Umbilical cord (tissue), 1 donor: ENCODE measurements at regions not wholly inside any gene's neighbourhood (a gene's known extent, or its start where the extent isn't known, plus 50 kb on each side); places are given as distances from the start of the nearest gene placed in this dataset.
A peak's percentile ranks its signal among the peaks of the same experiment; 100 is the strongest.

ENCODE experiments used
- DNase-seq: peaks from one replicate; pipeline ENCODE4 v3.0.0-alpha.2; 2015; ENCODE audit warnings: low spot score

DNA sequence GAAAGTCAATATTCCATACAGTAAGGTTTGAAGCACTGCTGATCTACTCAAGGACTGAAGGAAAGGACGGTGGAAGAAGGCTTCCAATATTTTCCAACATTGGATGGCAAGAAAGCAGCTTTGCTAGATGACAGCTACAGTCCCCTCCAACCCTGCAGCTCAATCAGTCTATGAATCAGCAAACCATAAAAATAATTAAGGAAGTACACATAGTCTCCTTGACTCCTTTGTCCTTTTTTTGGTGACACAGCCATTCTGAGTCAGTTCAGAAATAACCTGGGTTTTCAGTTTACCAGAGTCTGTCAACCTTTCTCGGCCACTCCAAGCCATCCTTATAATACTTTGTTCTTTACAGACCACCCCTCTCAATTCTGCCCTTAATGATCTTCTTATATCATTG lies 232.5 kb downstream of the IBTK start:
- DNase-seq: no peak

DNA sequence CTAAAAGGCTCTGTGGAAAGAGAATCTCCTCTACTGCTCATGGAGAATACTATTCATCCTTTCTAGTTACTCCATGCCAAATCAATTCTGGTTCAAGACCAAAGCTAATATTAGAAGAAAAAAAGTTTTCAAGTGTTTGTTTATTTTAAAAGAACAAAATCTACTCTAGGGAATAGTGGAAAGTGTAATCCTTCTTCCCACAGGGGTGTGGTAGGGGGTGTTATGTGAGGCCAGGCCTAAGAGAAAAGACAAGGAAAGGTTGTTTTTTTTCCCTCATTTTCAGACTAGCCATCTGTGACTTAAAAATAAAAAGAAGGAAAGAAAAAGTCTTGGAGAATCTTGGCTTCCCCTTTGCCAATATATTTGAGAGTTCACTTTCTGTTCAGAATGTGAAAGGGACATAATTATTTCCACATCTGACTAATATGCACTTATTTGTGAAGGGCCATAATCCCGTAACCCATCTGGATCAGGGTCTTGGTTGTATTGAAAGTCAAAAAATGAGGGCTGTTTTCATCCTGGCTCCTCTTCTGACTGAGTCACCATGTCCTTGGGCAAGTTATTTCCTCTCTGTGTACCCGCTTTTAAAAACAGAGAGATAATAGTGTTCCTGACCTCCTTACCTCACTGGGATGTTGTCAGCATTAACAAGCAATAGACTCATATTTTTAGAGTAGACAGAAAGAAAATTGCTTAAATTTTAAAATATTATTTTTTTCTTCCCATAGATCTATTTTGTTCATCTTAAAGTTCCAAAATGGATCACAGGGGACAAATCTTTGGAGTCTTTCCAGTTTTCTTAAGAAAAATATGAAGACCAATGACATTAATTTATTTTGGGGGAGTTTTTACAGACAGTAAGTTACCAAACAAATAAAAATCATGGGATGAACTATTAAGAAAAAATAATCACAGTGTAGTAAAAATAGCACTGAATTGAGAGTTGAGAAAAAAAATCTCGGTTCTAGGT lies 233.7 kb downstream of the IBTK start:
- DNase-seq: no peak

DNA sequence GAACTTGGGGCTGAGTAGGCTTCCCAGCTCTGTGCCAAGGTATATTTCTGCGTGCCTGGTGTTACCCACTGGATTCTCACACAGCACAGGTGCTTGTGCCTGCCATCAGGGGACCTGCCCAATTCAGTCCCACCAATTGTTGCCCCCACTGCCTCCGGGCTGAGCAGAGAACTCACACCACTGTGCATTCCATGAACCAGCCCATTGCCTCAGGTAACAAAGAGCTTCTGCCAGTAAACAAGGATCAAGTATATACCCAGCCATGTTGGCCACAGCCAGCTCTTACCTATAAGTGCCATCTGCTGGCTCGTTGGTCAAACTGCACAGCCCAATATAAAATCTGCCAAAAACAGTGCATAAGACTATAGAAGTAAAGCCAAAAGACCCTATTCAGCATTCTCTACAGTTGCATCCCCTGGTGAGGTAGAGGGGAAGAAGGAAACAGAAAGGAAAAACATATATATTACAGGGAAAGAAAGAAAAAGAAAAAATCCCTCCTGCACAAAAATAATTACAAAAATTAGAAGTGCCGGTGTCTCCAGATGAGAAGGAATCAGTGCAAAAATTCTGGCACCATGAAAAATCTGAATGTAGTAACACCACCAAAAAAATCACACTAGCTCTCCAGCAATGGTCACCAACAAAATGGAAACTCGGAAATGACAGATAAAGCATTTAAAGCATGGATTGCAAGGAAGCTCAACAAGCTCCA lies 241.4 kb downstream of the IBTK start:
- no peak for DNase-seq

DNA sequence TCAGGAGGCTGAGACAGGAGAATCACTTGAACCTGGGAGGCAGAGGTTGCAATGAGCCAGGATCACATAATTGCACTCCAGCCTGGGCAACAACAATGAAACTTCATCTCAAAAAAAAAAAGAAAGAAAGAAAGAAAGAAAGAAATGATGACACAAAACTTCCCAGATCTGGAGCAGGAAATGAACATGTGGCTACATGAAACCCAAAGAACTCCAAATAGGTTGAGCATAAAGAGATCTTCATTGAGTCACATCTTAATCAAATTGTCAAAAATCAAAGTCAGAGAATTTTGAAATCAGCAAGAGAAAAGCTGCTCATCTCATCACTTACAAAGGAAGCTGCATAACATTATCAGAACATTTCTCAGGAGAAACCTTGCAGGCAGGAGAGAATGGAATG lies 247.0 kb downstream of the IBTK start:
- no peak for DNase-seq

DNA sequence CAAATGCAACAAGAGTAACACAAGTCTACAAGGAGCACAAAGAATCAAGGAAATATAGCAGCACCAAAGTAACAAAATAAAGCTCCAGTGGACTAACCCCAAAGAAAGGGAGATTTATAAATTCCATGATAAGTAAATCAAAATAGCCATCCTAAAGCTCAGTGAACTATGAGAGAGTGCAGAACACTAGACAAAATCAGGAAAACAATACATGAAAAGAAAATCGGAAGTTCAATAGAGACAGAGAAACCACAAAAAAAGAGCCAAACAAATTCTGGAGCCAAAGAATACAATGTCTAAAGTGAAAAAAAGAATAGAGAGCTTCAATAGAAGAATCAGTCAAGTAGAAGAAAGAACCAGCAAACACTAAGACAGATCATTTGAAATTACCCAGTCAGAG lies 247.3 kb upstream of the TENT5A start:
- DNase-seq: no peak

DNA sequence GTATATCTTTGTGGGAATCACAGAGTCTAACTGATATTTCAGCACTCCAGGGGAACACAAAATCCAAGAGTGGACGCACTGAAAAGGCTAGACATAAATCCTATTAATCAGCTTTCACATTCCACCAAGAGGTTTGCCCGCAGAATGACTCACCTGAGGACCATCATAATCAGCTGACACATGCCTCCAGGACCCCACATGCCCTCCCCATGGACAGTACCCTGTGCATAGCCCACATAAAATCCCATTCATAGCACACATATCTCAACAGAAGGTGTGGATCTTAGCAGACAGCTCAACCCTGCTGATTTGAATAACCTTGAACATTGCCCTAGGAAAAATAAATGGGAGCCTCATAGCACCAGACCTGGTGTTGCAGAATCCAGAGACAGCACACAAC lies 246.8 kb upstream of the TENT5A start:
- DNase-seq: no peak

DNA sequence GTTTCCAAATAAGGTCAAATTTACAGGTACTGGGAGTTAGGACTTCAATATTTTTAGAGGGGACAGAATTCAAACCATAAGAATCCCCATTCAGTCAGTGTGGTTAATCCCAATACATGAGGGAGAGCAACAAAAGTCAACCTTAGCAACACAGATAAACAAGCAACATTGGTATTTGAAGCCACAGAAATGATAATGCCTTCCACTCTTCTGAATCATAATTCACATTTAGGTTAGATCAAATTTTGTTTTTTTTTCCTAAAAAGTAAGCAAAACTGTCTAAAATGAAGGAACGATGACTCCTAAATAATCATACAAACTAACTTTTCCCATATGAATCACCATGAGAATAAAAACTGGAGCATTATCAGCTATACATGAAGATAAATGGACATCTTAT lies 246.0 kb upstream of the TENT5A start:
- DNase-seq: no peak

DNA sequence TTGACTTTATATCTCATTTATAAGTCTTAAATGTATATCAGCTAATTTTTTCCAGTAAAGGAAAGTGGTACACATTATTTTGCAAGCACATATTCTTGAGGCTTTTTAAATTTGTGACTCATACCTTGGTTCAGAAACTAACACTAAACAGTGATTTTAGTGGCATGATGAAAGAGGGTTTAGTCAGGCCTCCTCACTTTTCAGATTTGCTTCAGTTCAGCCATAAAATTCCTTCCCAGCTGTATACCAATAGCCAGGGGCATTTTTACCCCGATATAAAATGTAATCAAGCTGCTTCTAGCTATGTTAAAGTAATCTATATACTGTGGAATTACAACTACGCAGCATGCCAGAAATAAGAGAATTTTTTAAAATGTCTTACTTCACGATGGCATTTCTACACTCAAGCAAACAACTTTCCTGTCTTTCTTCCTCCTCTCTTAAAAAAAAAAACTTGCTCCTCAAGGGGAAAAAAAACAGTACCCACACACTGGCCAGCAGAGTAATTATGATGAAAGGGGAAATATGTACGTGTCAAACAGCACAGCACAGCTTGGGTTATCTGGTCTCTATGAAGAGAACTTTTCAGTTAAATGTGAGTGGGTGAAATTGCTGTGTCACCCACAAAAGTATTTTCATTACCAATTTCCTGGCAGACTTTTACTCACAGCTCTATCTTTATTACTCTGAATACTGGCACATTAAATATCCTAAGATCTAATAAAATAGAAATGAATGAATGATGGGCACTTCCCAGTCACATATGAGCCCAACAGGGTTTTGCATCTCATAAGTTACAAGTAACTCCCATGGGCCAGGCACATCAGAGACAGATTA lies 244.8 kb upstream of the TENT5A start:
- DNase-seq: peak; percentile 88

DNA sequence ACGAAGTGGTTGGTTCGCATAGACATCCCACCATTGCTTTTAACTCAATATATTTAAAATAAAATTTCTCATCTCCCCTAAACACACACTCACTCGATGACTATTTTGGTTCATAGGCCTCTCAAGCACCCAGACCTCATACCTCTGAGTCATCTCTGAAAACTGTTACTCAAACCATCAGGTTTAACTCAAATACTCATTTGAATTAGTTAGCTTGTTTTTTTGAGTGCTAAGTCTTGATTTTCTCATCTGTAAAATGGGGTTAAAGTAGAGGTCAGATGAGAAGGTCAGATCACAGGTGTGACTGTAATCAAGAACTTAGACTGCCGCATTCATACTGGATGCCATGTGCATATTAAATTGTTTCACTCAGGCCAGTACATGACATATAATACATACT lies 243.9 kb upstream of the TENT5A start:
- DNase-seq: no peak

DNA sequence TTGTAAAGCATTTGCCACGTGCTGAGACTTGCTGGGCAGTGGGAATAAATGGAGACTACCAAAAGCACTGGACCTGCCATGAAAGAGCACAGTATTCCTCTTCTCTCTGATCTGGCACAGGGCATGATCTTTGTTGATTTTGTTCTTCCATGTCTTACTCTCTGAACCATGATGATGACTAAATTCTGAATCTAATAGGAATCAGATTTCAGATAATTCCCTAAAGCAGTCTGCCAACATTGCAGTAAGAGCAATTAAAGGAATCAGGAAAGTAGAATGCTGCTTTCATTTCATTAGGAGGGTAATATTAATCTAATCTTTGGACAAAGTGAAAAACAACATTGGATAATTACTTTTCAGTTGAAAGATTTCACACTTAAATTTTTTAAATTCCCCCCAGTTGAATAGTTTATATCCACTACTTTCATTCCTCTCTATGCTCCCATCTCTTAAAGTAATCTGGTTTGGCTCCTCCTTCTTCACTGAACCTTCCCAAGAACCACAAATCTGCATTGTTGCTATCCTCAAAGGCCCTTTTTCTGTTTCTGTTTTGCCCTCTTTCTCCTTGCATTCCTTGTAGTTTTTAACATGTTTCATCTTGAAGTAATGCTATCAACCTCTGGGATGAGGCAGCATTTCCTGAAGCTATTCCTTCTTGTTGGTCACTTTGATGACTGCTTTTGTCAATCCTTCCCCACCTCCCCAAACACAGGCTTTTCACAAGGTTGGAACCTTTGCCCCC lies 243.2 kb upstream of the TENT5A start:
- DNase-seq: no peak

DNA sequence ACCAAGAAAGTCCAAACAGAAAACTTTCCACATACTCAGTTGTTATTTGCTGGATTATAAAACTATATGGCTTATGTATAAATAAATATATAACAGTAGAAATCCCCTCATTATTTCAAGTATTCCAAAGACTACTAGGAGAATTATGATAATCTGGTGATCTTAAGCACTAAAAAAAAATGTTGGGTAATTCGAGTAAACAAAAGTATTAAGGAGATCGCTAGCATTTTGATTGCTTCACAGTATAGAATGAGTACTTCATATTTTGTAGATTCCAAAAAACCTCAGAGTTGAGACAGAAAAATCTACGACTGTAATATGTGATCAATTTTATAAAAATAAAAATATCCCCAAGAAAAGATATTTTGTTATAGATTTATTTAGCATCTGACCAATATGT lies 236.4 kb upstream of the TENT5A start:
- DNase-seq: no peak

DNA sequence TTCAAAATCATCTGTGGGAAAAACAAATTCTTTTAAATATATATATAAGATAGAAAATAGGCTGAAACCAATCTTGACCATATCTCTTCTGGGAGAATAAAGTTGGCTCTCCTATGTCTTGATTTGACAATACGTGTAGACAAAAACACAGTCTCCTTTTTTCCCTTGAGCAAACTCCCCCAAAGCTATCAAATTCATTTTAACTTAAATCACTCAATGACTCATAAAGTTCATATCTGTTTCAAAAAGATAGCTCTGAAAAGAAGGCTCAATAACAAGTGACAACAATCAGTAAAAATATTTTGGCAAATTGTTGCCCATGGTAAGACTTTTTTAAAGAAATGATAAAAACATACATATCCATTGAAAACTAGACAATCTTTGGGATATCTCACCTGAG lies 236.0 kb upstream of the TENT5A start:
- DNase-seq: no peak

DNA sequence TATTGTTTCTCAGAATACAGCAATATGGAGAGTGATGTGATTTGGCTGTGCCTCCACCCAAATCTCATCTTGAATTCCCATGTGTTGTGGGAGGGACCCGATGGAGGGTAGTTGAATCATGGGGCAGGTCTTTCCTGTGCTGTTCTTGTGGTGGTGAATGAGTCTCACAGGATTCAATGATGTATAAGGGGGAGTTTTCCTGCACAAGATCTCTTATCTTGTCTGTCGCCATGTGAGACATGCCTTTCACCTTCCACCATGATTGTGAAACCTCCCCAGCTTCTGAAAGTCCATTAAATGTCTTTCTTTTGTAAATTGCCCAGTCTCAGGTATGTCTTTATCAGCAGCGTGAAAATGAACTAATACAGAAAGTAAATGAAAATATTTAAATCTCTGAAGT lies 234.8 kb upstream of the TENT5A start:
- DNase-seq: no peak

DNA sequence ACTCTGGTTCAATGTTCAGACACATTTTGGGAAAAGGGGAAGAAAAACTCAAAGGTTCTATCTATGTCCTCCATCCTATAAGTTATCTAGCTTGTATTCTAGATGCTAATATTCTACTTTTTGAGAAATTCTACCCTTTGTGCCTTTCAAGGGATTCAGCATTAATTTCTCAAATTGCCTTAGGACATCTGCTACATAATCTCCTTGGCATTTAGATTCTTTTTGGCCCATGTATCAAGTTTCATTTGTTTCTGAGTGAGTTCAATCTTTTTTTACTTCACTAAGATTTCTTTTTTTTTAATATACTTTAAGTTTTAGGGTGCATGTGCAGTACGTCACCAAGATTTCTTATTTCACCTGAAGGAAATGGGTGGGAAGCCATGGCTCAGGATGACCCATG lies 232.7 kb upstream of the TENT5A start:
- DNase-seq: peak; percentile 23

DNA sequence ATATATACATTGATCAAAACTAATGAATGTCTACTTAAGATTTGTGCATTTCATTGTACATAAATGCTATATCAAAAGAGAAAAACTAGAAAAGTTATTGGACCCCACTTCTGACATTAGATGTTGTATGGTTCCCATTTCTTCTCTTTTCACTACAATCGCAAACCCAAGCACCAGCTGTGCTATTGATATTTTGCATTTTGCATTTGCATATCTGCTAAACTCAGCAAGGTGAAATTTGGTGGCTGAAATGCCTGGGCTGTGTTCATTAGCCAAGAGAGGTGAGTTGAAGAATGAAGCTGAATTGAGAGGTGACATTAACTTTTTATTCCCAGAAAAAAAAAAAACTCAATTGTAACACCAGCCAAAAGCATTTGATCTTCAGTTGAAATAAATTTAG lies 232.1 kb upstream of the TENT5A start:
- no peak for DNase-seq

DNA sequence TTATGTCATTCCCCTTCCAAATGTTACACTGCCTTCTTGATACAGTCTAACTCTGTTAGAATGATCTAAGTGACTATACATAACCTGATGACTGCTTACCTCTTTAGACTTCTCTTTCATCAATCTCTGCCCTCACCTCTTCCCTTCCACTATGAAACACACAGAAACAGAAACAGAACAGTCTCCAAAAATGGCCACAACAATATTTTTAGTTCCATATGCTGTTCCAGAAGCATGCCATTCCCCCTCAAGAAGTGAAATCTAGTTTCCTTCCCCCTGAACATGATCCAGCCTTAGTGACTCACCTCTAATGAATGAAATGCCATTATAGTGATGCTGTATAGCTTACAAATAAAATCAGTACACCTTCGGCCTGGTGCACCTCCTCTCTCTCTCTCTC lies 229.3 kb upstream of the TENT5A start:
- no peak for DNase-seq

DNA sequence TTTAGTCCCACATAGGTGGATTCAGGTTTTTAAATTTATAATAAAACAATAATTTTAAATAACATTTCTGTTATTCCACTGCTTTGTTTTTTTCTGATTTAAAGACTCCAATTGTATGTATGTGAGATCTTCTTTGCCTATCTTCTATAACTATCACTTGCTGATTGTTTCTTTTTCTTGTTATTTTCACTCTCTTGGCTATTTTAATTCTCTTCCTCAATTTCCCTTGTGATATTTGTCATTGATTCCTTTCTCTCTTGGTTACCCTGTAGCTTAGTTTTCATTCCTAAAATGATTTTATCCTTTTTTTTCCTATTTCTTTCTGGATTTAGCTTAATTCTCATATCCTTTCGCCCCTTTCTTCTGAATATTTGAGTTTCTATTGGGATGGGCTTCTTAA lies 227.3 kb upstream of the TENT5A start:
- DNase-seq: no peak

DNA sequence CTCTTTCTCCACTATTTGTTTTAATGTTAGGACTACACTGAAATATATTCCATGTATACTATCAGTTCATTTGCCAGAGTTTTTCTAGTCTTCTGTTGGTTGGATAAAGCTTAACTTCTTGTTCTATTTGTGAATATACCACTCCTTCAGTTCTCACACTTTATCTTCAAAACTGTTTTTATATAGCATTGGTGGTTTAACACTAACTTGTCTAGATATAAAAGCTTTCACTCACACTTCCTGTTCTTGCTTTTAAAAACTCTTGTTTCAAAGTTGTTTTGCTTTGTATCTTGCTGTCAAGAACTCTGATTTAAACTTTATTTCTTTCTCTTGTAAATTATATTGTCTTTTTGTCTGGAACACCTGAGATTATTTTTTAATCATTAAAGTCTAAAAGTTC lies 226.8 kb upstream of the TENT5A start:
- no peak for DNase-seq

DNA sequence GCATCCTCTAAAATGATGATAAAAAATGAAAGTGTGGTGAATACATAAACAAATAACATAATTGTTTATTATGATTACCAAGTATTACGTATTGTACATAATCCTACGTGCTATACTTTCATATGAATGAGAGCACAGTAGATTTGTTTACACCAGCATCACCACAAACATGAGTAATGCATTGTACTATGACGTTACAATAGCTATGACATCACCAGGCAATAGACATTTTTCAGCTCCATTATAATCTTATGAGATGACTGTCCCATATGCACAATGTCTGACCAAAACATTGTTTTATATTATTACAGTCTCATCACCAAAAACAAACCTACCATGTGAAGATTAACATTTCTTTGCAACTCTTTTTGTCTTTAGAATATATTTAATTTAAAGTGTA lies 225.7 kb upstream of the TENT5A start:
- no peak for DNase-seq

DNA sequence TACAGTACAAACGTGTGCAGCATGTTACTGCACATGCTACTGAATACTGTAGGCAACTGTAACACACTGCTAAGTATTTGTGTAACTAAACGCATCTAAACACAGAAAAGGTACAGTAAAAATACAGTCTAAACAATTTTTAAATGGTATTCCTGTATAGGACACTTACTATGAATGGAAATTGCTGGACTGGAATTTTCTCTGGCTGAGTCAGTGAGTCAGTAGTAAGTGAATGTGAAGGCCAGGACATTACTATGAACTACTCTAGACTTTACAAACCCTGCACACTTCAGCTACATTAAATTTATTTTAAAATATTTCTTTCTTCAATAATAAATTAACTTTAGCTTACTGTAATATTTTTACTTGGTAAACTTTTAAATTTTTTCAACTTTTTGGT lies 225.0 kb upstream of the TENT5A start:
- DNase-seq: no peak

DNA sequence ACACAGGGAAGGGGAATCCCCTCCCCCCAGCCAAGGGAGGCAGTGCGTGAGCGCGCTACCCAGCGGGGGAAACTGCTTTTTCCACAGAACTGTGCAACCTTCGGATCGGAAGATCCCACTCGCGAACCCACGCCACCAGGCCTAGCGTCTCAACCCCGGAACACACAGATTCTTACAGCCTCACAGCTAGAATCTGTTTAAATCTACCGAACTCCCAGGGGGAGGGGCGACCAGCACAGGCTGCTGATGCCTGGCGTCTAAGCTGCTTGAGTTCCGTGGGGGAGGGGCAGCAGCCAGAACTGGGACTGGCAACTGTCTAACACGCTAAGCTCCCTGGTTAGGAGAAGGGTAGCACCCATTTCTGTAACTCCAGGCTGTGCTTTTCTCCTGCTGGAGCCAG lies 217.3 kb upstream of the TENT5A start:
- no peak for DNase-seq

DNA sequence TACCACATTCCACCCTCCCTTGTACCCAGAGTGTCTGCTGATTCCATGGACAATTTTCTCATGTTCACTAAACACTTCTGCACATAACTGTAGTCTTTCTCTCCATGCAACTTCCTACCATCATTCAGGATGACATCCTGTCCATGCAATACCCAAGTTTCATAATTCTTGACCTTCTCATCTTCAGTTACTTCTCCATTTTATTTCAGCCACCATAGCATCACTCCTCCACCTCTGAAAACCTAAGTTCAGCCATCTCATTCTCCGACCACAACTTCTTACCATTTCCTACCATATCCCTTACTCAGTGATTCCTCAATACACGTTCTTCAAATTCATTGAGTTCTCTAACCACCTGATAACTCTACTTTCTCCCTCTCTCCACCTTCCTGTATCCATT lies 216.5 kb upstream of the TENT5A start:
- no peak for DNase-seq
